HepG2 (cell line): ENCODE measurements at regions not wholly inside any gene's neighbourhood (a gene's known extent, or its start where the extent isn't known, plus 50 kb on each side); places are given as distances from the start of the nearest gene placed in this dataset.

Experiments used
- ARID2 ChIP-seq: sonication (generic); formaldehyde crosslinking; IDR thresholded peaks from 2 replicates; pipeline ENCODE4 v1.8.1; 2022; ENCODE audit warnings: mild to moderate bottlenecking, missing genetic modification reagents, borderline replicate concordance
- FOXK1 ChIP-seq: sonication (generic); formaldehyde crosslinking; IDR thresholded peaks from 2 replicates; pipeline ENCODE4 v1.4.0; 2020; ENCODE audit warnings: low read depth, missing genetic modification reagents, borderline replicate concordance
- GABPA ChIP-seq, 2 experiments: IDR thresholded peaks; 2 replicates each; pipeline ENCODE4 v1.6.1; 2011 to 2016; ENCODE audit warnings: low read depth in 2 of 2, low read length in 1 of 2, missing biosample characterization in 1 of 2, missing genetic modification characterization in 1 of 2
- JUND ChIP-seq: sonication (generic); formaldehyde crosslinking; IDR thresholded peaks from 2 replicates; pipeline ENCODE4 v1.8.0; 2022; ENCODE audit warnings: mild to moderate bottlenecking, missing genetic modification reagents
- MED1 ChIP-seq: sonication (generic); formaldehyde crosslinking; IDR thresholded peaks from 2 replicates; pipeline ENCODE4 v1.4.0; 2020; ENCODE audit warnings: missing genetic modification reagents
- RXRA ChIP-seq: sonication (generic); formaldehyde crosslinking; IDR thresholded peaks from 2 replicates; pipeline ENCODE4 v1.5.1; 2020; ENCODE audit warnings: missing genetic modification reagents
- SP2 ChIP-seq: sonication (generic); formaldehyde crosslinking; IDR thresholded peaks from 2 replicates; pipeline ENCODE4 v1.5.1; 2020; ENCODE audit warnings: mild to moderate bottlenecking, missing genetic modification reagents
- STAG1 ChIP-seq: sonication (generic); formaldehyde crosslinking; IDR thresholded peaks from 2 replicates; pipeline ENCODE4 v1.4.0; 2020; ENCODE audit warnings: missing genetic modification reagents
- TF ChIP-seq, protein P1 (sequence below): sonication (generic); formaldehyde crosslinking; IDR thresholded peaks from 2 replicates; pipeline ENCODE4 v1.8.1; 2023; ENCODE audit warnings: mild to moderate bottlenecking, moderate library complexity, missing genetic modification reagents
- TF ChIP-seq, protein P2 (sequence below): sonication (generic); formaldehyde crosslinking; IDR thresholded peaks from 2 replicates; pipeline ENCODE4 v1.5.0; 2020; ENCODE audit warnings: mild to moderate bottlenecking, missing genetic modification reagents, moderate library complexity

DNA sequence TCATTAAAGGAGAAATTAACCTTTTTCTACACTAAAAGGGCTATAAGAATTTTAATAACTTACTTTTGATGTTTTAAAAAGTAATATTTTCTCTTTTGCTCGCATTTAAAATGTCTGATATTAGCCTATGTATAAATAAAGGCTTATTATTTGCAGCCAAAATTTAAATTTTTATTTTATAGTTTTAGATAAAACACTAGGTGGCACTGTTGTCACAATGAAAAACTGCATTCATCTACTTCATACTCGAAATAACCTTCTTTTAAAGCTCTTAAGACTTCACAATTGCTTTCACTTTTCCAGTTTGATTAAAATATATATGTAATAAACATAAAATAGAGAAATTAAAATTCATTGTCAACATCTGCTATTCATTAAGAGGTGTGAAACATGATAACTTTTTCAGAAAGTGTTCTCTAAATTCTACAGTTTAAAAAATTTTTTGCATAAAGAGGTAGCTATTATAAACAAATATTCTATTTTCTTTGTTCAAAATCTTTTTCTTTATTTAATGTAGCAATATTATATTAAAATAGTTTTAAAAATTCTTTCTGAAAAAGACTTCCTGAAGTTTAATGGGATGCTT is 78.8 kb upstream of the DEFB112 start:
- TF ChIP-seq GABPA (IDR thresholded peaks at IDR 0.05; ENCODE audit: low read depth, low read length) (no peak), GABPA (CRISPR knock-in tag; IDR thresholded peaks at IDR 0.05; ENCODE audit: low read depth) (no peak), STAG1 (CRISPR knock-in tag) (peak; percentile 50), RXRA (CRISPR knock-in tag) (no peak), JUND (CRISPR knock-in tag) (no peak), ARID2 (CRISPR knock-in tag) (no peak), SP2 (CRISPR knock-in tag) (no peak), FOXK1 (CRISPR knock-in tag) (no peak), MED1 (CRISPR knock-in tag) (no peak)
- TF ChIP-seq, protein P1, sequence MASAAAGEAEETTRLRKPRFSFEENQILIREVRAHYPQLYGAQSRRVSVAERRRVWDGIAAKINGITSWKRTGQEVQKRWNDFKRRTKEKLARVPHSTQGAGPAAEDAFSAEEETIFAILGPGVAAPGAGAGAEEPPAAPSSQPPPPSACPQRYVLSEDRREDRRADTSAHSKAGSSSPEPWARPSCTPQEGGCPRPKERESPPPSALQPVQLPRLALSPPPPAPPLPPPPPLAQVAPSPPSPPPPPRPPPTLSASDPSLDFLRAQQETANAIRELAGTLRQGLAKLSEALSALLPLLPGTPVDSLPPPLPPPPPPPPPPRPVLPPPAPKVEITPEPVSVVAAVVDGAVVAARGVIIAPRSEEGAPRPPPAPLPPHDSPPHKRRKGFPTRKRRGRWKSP (CRISPR knock-in tag), result no peak
- TF ChIP-seq, protein P2, sequence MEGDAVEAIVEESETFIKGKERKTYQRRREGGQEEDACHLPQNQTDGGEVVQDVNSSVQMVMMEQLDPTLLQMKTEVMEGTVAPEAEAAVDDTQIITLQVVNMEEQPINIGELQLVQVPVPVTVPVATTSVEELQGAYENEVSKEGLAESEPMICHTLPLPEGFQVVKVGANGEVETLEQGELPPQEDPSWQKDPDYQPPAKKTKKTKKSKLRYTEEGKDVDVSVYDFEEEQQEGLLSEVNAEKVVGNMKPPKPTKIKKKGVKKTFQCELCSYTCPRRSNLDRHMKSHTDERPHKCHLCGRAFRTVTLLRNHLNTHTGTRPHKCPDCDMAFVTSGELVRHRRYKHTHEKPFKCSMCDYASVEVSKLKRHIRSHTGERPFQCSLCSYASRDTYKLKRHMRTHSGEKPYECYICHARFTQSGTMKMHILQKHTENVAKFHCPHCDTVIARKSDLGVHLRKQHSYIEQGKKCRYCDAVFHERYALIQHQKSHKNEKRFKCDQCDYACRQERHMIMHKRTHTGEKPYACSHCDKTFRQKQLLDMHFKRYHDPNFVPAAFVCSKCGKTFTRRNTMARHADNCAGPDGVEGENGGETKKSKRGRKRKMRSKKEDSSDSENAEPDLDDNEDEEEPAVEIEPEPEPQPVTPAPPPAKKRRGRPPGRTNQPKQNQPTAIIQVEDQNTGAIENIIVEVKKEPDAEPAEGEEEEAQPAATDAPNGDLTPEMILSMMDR (CRISPR knock-in tag), result peak; percentile 37
